Upper lobe of left lung (tissue), 6 donors: ENCODE measurements at regions not wholly inside any gene's neighbourhood (a gene's known extent, or its start where the extent isn't known, plus 50 kb on each side); places are given as distances from the start of the nearest gene placed in this dataset.

Source experiments
- ATAC-seq, 2 donors: fragments of 200-7000 bp; cut with Tn5 transposase; one replicate each; pipeline ENCODE4 v1.9.1; 2022; ENCODE audit warnings: mild to moderate bottlenecking in 2 of 2, moderate library complexity in 2 of 2; ENCODE audit not compliant: low FRiP score in 2 of 2
- DNase-seq, 2 donors: peaks; one replicate each; pipeline ENCODE4 v3.0.0-alpha.2; 2019 to 2020
- H3K27ac ChIP-seq, 4 donors: fragments of 200-600 bp; sonication (generic); one replicate each; pipeline ENCODE4 v1.5.1; 2016 to 2019
- H3K27me3 ChIP-seq, 4 donors: fragments of 200-600 bp; sonication (generic); one replicate each; pipeline ENCODE4 v1.5.1; 2017 to 2019
- H3K36me3 ChIP-seq, 4 donors: fragments of 200-600 bp; sonication (generic); one replicate each; pipeline ENCODE4 v1.5.1; 2016 to 2019
- H3K4me1 ChIP-seq, 4 donors: fragments of 200-600 bp; sonication (generic); one replicate each; pipeline ENCODE4 v1.5.1; 2018 to 2019
- H3K4me3 ChIP-seq, 4 donors: fragments of 200-600 bp; sonication (generic); one replicate each; pipeline ENCODE4 v1.5.1; 2017 to 2019; ENCODE audit warnings: mild to moderate bottlenecking in 2 of 4, moderate library complexity in 1 of 4
- H3K9me3 ChIP-seq, 4 donors: fragments of 200-600 bp; sonication (generic); one replicate each; pipeline ENCODE4 v1.5.1; 2018 to 2019
- CTCF ChIP-seq, 6 experiments: fragments of 450-650 bp in 4 of 6; fragments of 200-600 bp in 2 of 6; sonication (generic) in 2 of 6; IDR thresholded peaks; one replicate each; pipeline ENCODE4 v1.5.1; 2016 to 2019; ENCODE audit warnings: antibody characterized with exemption in 6 of 6
- EP300 ChIP-seq, 4 donors: sonication (generic); formaldehyde crosslinking; IDR thresholded peaks; one replicate each; pipeline ENCODE4 v1.5.1; 2017; ENCODE audit warnings: antibody characterized with exemption in 4 of 4, control low read depth in 2 of 4
- POLR2A ChIP-seq, 4 donors: fragments of 450-650 bp; IDR thresholded peaks; one replicate each; pipeline ENCODE4 v1.5.1; 2016 to 2017; ENCODE audit warnings: antibody characterized with exemption in 4 of 4, mild to moderate bottlenecking in 2 of 4
- POLR2AphosphoS5 ChIP-seq, 2 donors: sonication (generic); formaldehyde crosslinking; IDR thresholded peaks; one replicate each; pipeline ENCODE4 v1.5.1; 2017; ENCODE audit warnings: antibody characterized with exemption in 2 of 2
- WGBS, 2 donors: methylation state at CpG; one replicate each; pipeline ENCODE4 v1.1.5; 2017 to 2018; 5-methylcytosine and 5-hydroxymethylcytosine counted together
- donor health status: DM: no; HTN: no; CAD: no; lungs with moderate emphysema.
- donor health status: DM: no; HTN: yes; CAD: no; lungs with severe emphysema.

- 86 to 93% methylated on average over 5 of the region's 5 CpGs for WGBS, 2 donors
- DNase-seq = no peak
Observed at GRCh38 chr15:69637818-69638217, 185.2 kb downstream of the RPLP1 start.

DNA sequence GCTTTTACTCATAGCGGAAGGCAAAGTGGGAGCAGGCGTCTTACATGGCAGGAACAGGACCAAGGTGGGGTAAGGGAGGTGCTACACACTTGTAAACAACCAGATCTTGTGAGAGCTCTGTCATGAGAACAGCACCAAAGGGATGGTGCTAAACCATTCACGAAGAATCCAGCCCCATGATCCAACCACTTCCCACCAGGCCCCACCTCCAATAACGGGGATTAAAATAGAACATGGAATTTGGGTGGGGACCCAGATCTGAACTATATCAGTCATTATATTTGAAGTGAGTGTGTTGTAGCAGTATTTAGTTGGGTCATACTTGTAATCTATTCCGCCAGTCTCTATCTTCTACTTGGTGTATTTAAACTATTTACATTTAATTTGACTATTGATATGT lies 190.9 kb downstream of the RPLP1 start:
- Histone ChIP-seq H3K27ac (no peak overlapping the region), H3K27me3 (no peaks in the 10 kb centered on the region), H3K9me3 (peaks cover 0 to 6% (median 3%) of the 10 kb centered on the region in 4 donors), H3K4me3 (no peak overlapping the region), H3K36me3 (no peaks in the 10 kb centered on the region), H3K4me1 (peaks cover 0 to 2% (median 0%) of the 10 kb centered on the region in 4 donors)
- TF ChIP-seq EP300 (IDR thresholded peaks at IDR 0.05) (no peak), CTCF (IDR thresholded peaks at IDR 0.05) (no peak), POLR2A (IDR thresholded peaks at IDR 0.05) (no peak), POLR2AphosphoS5 (IDR thresholded peaks at IDR 0.05) (no peak)
- WGBS, 2 donors = 89 to 94% methylated on average over 5 of the region's 5 CpGs
- no peak for DNase-seq
- no peak for ATAC-seq

More at GRCh38 chr15:69637818-69638217, 185.2 kb downstream of the RPLP1 start:
- Histone ChIP-seq H3K36me3 (no peaks in the 10 kb centered on the region), H3K4me1 (no peaks in the 10 kb centered on the region), H3K9me3 (peaks cover 0 to 6% (median 3%) of the 10 kb centered on the region in 4 donors), H3K4me3 (no peak overlapping the region), H3K27me3 (no peaks in the 10 kb centered on the region), H3K27ac (no peak overlapping the region)
- no peak for TF ChIP-seq EP300 (IDR thresholded peaks at IDR 0.05)
- no peak for TF ChIP-seq POLR2AphosphoS5 (IDR thresholded peaks at IDR 0.05)
- no peak for TF ChIP-seq CTCF (IDR thresholded peaks at IDR 0.05)
- TF ChIP-seq POLR2A (IDR thresholded peaks at IDR 0.05) = no peak
- ATAC-seq = no peak

GRCh38 chr15:69643971-69644370 lies 191.4 kb downstream of the RPLP1 start:
- TF ChIP-seq POLR2AphosphoS5 (IDR thresholded peaks at IDR 0.05) = no peak
- no peak for TF ChIP-seq EP300 (IDR thresholded peaks at IDR 0.05)
- 87 to 89% methylated on average over 1 of the region's 1 CpG for WGBS, 2 donors
- Histone ChIP-seq H3K9me3 (peaks cover 0 to 6% (median 3%) of the 10 kb centered on the region in 4 donors), H3K27ac (no peak overlapping the region), H3K4me1 (peaks cover 0 to 7% (median 0%) of the 10 kb centered on the region in 4 donors), H3K27me3 (no peaks in the 10 kb centered on the region), H3K36me3 (no peaks in the 10 kb centered on the region), H3K4me3 (no peak overlapping the region)
- DNase-seq (no peak), ATAC-seq (no peak)

GRCh38 chr15:69644876-69645275 lies 192.3 kb downstream of the RPLP1 start:
- DNase-seq = no peak
- H3K4me1 ChIP-seq = peaks cover 0 to 7% (median 0%) of the 10 kb centered on the region in 4 donors
- peaks cover 0 to 6% (median 3%) of the 10 kb centered on the region in 4 donors for H3K9me3 ChIP-seq
- no peaks in the 10 kb centered on the region for H3K36me3 ChIP-seq
- TF ChIP-seq CTCF (IDR thresholded peaks at IDR 0.05) (no peak), EP300 (IDR thresholded peaks at IDR 0.05) (no peak), POLR2A (IDR thresholded peaks at IDR 0.05) (no peak), POLR2AphosphoS5 (IDR thresholded peaks at IDR 0.05) (no peak)
- no peak overlapping the region for H3K27ac ChIP-seq
- ATAC-seq = no peak
- WGBS, 2 donors = 89 to 93% methylated on average over 1 of the region's 1 CpG
- H3K27me3 ChIP-seq = no peaks in the 10 kb centered on the region
- no peak overlapping the region for H3K4me3 ChIP-seq

GRCh38 chr15:69647142-69647513 lies 194.5 kb downstream of the RPLP1 start:
- no peaks in the 10 kb centered on the region for H3K27me3 ChIP-seq
- H3K27ac ChIP-seq = no peak overlapping the region
- H3K4me3 ChIP-seq = no peak overlapping the region
- TF ChIP-seq POLR2AphosphoS5 (IDR thresholded peaks at IDR 0.05) = no peak
- no peak for TF ChIP-seq POLR2A (IDR thresholded peaks at IDR 0.05)
- no peak for TF ChIP-seq CTCF (IDR thresholded peaks at IDR 0.05)
- no peak for TF ChIP-seq EP300 (IDR thresholded peaks at IDR 0.05)
- H3K36me3 ChIP-seq = no peaks in the 10 kb centered on the region
- DNase-seq (no peak), ATAC-seq (no peak)
- H3K9me3 ChIP-seq = no peaks in the 10 kb centered on the region
- peaks cover 0 to 7% (median 0%) of the 10 kb centered on the region in 4 donors for H3K4me1 ChIP-seq
- 88% methylated on average over 1 of the region's 1 CpG; no CpG with 5 or more reads in 1 of the 2 donors for WGBS, 2 donors
